Heart right ventricle (tissue), 16 donors: ENCODE measurements at regions not wholly inside any gene's neighbourhood (a gene's known extent, or its start where the extent isn't known, plus 50 kb on each side); places are given as distances from the start of the nearest gene placed in this dataset.
A peak's percentile ranks its signal among the peaks of the same experiment; 100 is the strongest.

Experiments
- ATAC-seq, 8 donors: fragments of 200-7000 bp; cut with Tn5 transposase; one replicate each; pipeline ENCODE4 v1.9.1; 2020; ENCODE audit warnings: mild to moderate bottlenecking in 8 of 8, moderate library complexity in 8 of 8, moderate number of reproducible peaks in 1 of 8
- DNase-seq, 2 donors: peaks; one replicate each; pipeline ENCODE4 v3.0.0-alpha.2; 2020
- H3K27ac ChIP-seq, 10 donors: fragments of 200-600 bp; sonication (generic) in 2 of 10; one replicate each; pipeline versions ENCODE4 v1.5.0 to v1.8.0; 2020 to 2022; ENCODE audit warnings: mild to moderate bottlenecking in 3 of 10
- H3K27me3 ChIP-seq, 7 donors: fragments of 200-600 bp; one replicate each; pipeline ENCODE4 v1.8.0; 2021 to 2022; ENCODE audit warnings: mild to moderate bottlenecking in 2 of 7
- H3K36me3 ChIP-seq, 9 donors: fragments of 200-600 bp; sonication (generic) in 1 of 9; one replicate each; pipeline versions ENCODE4 v1.5.0 to v1.8.0; 2020 to 2022; ENCODE audit warnings: mild to moderate bottlenecking in 2 of 9
- H3K4me1 ChIP-seq, 9 donors: fragments of 200-600 bp; sonication (generic) in 1 of 9; one replicate each; pipeline versions ENCODE4 v1.5.0 to v1.8.0; 2020 to 2022; ENCODE audit warnings: mild to moderate bottlenecking in 4 of 9
- H3K4me3 ChIP-seq, 10 donors: fragments of 200-600 bp; sonication (generic) in 2 of 10; one replicate each; pipeline versions ENCODE4 v1.5.0 to v1.8.0; 2020 to 2022; ENCODE audit warnings: mild to moderate bottlenecking in 7 of 10, moderate library complexity in 2 of 10
- H3K9me3 ChIP-seq, 11 donors: fragments of 200-600 bp in 10 of 11; sonication (generic) in 2 of 11; one replicate each; pipeline versions ENCODE4 v1.5.0 to v1.8.0; 2013 to 2022; ENCODE audit warnings: mild to moderate bottlenecking in 2 of 11, control low read depth in 1 of 11, moderate library complexity in 1 of 11
- CTCF ChIP-seq, 9 donors: fragments of 200-600 bp; sonication (generic) in 2 of 9; IDR thresholded peaks; one replicate each; pipeline versions ENCODE4 v1.5.0 to v1.8.0; 2021 to 2022; ENCODE audit warnings: antibody characterized with exemption in 9 of 9, mild to moderate bottlenecking in 5 of 9, moderate library complexity in 1 of 9
- WGBS, 2 donors: extraction: QIAGEN DNeasy Blood & Tissue Kit; methylation state at CpG; one replicate each; pipeline ENCODE4 v1.1.7; 2013; ENCODE audit warnings: inconsistent platforms in 1 of 2; 5-methylcytosine and 5-hydroxymethylcytosine counted together
- intact Hi-C, 10 donors: fragments of 100-400 bp; cut with DNase I; formaldehyde crosslinking; loops; one replicate each; pipeline versions ENCODE4 v1.11.1 to v1.14.2; 2022
- donor health status: Arrhythmogenic right ventricular cardiomyopathy.
- donor health status: ischemic (EF 13 %, LVEDD 7.1; RV severe dilation, severe dysfunction).
- donor health status: healthy with polysubstance abuse.
- donor health status: DM: no; HTN: yes; CAD: no.
- donor health status: DM: no; HTN: no; CAD: no.
- donor health status: ischemic (EF 25% LVEDD 6.9; RV normal size, moderate dysfunction).
- donor health status: ischemic (EF 25% LVEDD 5.7; RV mildly dilated, moderate dysfunction).
- donor health status: healthy.
- donor health status: DM: yes; HTN: yes; CAD: no.
- donor health status: Ischemic cardiomyopathy.
- donor health status: ischemic (EF 35%, LVEDD 5.7; RV mildly dilated, moderate dysfunction).
- donor health status: nonischemic (EF 11% LVEDD 7.7; RV severe dilation, severe dysfunction).
- donor health status: DM: yes; HTN: yes; CAD: no.
- donor health status: PGD.
- donor health status: ischemic (EF 29% LVEDD 5.4; RV normal size, mild dysfunction).
- donor health status: nonischemic (EF 23%, LVEDD 6.1; RV moderate dilation, normal function).

- H3K27me3 ChIP-seq = peaks cover 0 to 26% (median 11%) of the 10 kb centered on the region in 7 donors
- TF ChIP-seq CTCF (IDR thresholded peaks at IDR 0.05) = no peak
- no peak for DNase-seq
- WGBS, 2 donors = 48 to 63% methylated on average over 1 of the region's 1 CpG
- no peak overlapping the region for H3K4me3 ChIP-seq
- peak overlapping the region in 1 of 10 donors; percentile 38 for H3K27ac ChIP-seq
- H3K4me1 ChIP-seq = no peaks in the 10 kb centered on the region
- intact Hi-C loops = no loop called here
- H3K9me3 ChIP-seq = no peaks in the 10 kb centered on the region
- no peak for ATAC-seq
- H3K36me3 ChIP-seq = no peaks in the 10 kb centered on the region
These were observed 1074.1 kb downstream of the BCL11B start for GRCh38 chr14:98197933-98198332.

GRCh38 chr14:98198385-98198784, 1073.6 kb downstream of the BCL11B start:
- no peaks in the 10 kb centered on the region for H3K9me3 ChIP-seq
- no peaks in the 10 kb centered on the region for H3K36me3 ChIP-seq
- ATAC-seq (no peak), DNase-seq (no peak)
- WGBS, 2 donors = 40 to 45% methylated on average over 10 of the region's 10 CpGs
- intact Hi-C loops = no loop called here
- no peaks in the 10 kb centered on the region for H3K4me1 ChIP-seq
- peak overlapping the region in 1 of 10 donors; percentile 38 for H3K27ac ChIP-seq
- H3K4me3 ChIP-seq = no peak overlapping the region
- H3K27me3 ChIP-seq = peaks cover 0 to 26% (median 11%) of the 10 kb centered on the region in 7 donors
- no peak for TF ChIP-seq CTCF (IDR thresholded peaks at IDR 0.05)

GRCh38 chr14:98200601-98201000, 1071.4 kb downstream of the BCL11B start:
- ATAC-seq (no peak), DNase-seq (no peak)
- Histone ChIP-seq H3K4me3 (no peak overlapping the region), H3K9me3 (no peaks in the 10 kb centered on the region), H3K36me3 (no peaks in the 10 kb centered on the region), H3K27me3 (peaks cover 0 to 26% (median 12%) of the 10 kb centered on the region in 7 donors), H3K4me1 (no peaks in the 10 kb centered on the region), H3K27ac (no peak overlapping the region)
- intact Hi-C loops = no loop called here
- 69% methylated on average over 7 of the region's 7 CpGs for WGBS, 2 donors
- TF ChIP-seq CTCF (IDR thresholded peaks at IDR 0.05) = no peak

- no peak for TF ChIP-seq CTCF (IDR thresholded peaks at IDR 0.05)
- no peak overlapping the region for H3K27ac ChIP-seq
- peaks cover 0 to 23% (median 7%) of the 10 kb centered on the region in 7 donors for H3K27me3 ChIP-seq
- 82 to 84% methylated on average over 6 of the region's 6 CpGs for WGBS, 2 donors
- H3K4me1 ChIP-seq = no peaks in the 10 kb centered on the region
- H3K36me3 ChIP-seq = no peaks in the 10 kb centered on the region
- ATAC-seq (no peak), DNase-seq (no peak)
- H3K4me3 ChIP-seq = no peak overlapping the region
- intact Hi-C loops = no loop called here
- H3K9me3 ChIP-seq = no peaks in the 10 kb centered on the region
These were observed 1068.6 kb downstream of the BCL11B start for GRCh38 chr14:98203421-98203820.
